ENCODE measurements at regions not wholly inside any gene's neighbourhood (a gene's known extent, or its start where the extent isn't known, plus 50 kb on each side); places are given as distances from the start of the nearest gene placed in this dataset.

DNA sequence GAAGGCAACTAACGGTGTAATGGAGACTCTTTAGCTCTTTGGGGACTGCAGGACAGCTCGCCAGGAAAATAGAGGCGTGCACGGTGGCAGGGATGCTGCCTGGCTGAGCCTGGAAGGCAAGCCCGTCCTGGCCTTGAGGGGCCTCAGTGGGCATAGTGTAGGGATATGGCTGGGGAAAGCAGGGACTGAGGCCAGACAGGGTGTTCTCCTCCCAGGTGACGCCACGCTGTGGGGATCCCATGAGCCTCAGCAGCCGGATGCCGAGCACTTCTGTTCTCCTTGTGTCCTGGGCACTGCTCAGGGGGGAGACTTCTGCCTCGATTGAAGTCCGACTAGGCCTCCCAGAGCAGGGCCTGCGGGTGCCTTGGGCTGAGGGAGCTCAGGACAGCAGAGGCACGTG, 89.2 kb downstream of the NPIPB11 start:
- no peaks in the 10 kb centered on the region for H4K20me1 ChIP-seq (ENCODE audit: insufficient read depth, low read length, poor library complexity, severe bottlenecking)
- no peaks in the 10 kb centered on the region for H3K27me3 ChIP-seq (ENCODE audit: insufficient read depth, low read length, poor library complexity, severe bottlenecking)
- no peaks in the 10 kb centered on the region for H3K9me3 ChIP-seq (ENCODE audit: insufficient read depth, low read depth, low read length)
- H3K79me2 ChIP-seq (ENCODE audit: insufficient read depth, low read length) = no peaks in the 10 kb centered on the region
- no peaks in the 10 kb centered on the region for H3F3A ChIP-seq (ENCODE audit: low read depth)
- no peak overlapping the region for H3K9ac ChIP-seq (ENCODE audit: low read depth, low read length, poor library complexity, severe bottlenecking)
- H2AFZ ChIP-seq (ENCODE audit: low read length) = no peak overlapping the region
- H3K4me1 ChIP-seq (ENCODE audit: insufficient read depth, low read length, poor library complexity, severe bottlenecking) = no peaks in the 10 kb centered on the region
- no peaks in the 10 kb centered on the region for H3K9me2 ChIP-seq (replicated peaks; ENCODE audit: low read depth, low read length)
- no peak for TF ChIP-seq EZH2phosphoT487 (IDR thresholded peaks at IDR 0.05; ENCODE audit: borderline replicate concordance)
- TF ChIP-seq, protein P1, sequence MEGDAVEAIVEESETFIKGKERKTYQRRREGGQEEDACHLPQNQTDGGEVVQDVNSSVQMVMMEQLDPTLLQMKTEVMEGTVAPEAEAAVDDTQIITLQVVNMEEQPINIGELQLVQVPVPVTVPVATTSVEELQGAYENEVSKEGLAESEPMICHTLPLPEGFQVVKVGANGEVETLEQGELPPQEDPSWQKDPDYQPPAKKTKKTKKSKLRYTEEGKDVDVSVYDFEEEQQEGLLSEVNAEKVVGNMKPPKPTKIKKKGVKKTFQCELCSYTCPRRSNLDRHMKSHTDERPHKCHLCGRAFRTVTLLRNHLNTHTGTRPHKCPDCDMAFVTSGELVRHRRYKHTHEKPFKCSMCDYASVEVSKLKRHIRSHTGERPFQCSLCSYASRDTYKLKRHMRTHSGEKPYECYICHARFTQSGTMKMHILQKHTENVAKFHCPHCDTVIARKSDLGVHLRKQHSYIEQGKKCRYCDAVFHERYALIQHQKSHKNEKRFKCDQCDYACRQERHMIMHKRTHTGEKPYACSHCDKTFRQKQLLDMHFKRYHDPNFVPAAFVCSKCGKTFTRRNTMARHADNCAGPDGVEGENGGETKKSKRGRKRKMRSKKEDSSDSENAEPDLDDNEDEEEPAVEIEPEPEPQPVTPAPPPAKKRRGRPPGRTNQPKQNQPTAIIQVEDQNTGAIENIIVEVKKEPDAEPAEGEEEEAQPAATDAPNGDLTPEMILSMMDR (conservative IDR thresholded peaks at IDR 0.05; ENCODE audit: low read length) = no peak
- no peaks in the 10 kb centered on the region for H3K36me3 ChIP-seq (ENCODE audit: insufficient read depth, low read length)
- no peak overlapping the region for H3K4me2 ChIP-seq (ENCODE audit: low read depth, low read length, poor library complexity, severe bottlenecking)
- no peak overlapping the region for H3K4me3 ChIP-seq (ENCODE audit: low read length, poor library complexity, severe bottlenecking)

DNA sequence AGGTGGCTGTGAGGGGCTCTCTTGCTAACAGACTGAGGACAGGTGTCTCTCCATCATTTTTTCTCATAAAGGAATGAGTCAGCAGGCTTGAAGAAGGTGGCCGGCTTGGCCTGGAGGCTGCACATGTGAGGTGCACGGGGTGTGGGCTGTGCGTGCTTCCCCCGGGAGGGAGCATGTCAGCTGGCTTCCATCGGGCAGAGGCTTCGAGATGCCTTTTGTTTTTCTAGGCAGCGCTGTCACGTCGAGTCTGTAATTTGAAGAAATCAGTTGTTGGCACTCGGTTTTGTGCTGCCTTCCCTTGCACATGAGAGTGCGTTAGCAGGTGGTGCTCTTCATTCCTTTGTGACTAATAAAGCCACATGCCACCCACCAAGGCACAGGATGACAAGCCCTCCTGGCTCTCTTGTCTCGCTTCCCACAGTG, 89.7 kb downstream of the NPIPB11 start:
- Histone ChIP-seq H3K9me3 (ENCODE audit: insufficient read depth, low read depth, low read length) (no peaks in the 10 kb centered on the region), H2AFZ (ENCODE audit: low read length) (no peak overlapping the region), H3K9me2 (replicated peaks; ENCODE audit: low read depth, low read length) (no peaks in the 10 kb centered on the region), H3K27me3 (ENCODE audit: insufficient read depth, low read length, poor library complexity, severe bottlenecking) (no peaks in the 10 kb centered on the region), H3F3A (ENCODE audit: low read depth) (no peaks in the 10 kb centered on the region), H3K4me1 (ENCODE audit: insufficient read depth, low read length, poor library complexity, severe bottlenecking) (no peaks in the 10 kb centered on the region), H3K4me3 (ENCODE audit: low read length, poor library complexity, severe bottlenecking) (no peak overlapping the region), H3K4me2 (ENCODE audit: low read depth, low read length, poor library complexity, severe bottlenecking) (no peak overlapping the region), H4K20me1 (ENCODE audit: insufficient read depth, low read length, poor library complexity, severe bottlenecking) (no peaks in the 10 kb centered on the region), H3K9ac (ENCODE audit: low read depth, low read length, poor library complexity, severe bottlenecking) (no peak overlapping the region), H3K79me2 (ENCODE audit: insufficient read depth, low read length) (no peaks in the 10 kb centered on the region), H3K36me3 (ENCODE audit: insufficient read depth, low read length) (no peaks in the 10 kb centered on the region)
- no peak for TF ChIP-seq EZH2phosphoT487 (IDR thresholded peaks at IDR 0.05; ENCODE audit: borderline replicate concordance)
- TF ChIP-seq, protein P1 (conservative IDR thresholded peaks at IDR 0.05; ENCODE audit: low read length) = no peak

DNA sequence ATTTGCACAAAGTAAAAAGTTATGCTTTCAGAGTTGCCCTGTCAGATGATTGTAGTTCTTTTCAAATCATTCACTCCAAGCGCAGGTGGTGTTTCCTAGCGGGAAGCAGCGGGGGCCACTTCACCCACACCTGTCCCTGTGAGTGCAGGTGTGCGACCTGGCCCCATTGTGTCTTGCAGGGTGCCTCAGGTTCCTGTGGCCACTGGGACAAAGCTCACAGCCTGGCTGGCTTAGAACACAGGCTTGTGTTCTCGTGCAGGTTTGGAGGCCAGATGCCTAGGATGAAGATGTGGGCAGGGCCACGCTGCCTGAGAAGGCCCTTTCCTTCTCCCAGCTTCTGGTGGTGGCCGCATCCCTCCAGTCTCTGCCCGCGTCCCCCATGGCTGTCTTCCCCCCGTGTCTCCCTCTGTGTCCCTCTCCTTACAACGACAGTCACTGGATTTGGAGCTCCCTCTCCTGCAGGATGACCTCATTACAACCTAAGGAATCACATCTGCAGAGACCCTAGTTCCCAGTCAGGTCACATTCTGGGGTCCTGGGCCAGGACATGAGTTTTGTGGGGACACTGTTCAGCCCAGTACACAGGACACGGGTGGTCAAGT, 90.5 kb downstream of the NPIPB11 start:
- no peaks in the 10 kb centered on the region for H3F3A ChIP-seq (ENCODE audit: low read depth)
- H4K20me1 ChIP-seq (ENCODE audit: insufficient read depth, low read length, poor library complexity, severe bottlenecking) = no peaks in the 10 kb centered on the region
- H3K4me3 ChIP-seq (ENCODE audit: low read length, poor library complexity, severe bottlenecking) = no peak overlapping the region
- no peak for TF ChIP-seq EZH2phosphoT487 (IDR thresholded peaks at IDR 0.05; ENCODE audit: borderline replicate concordance)
- TF ChIP-seq, protein P1 (conservative IDR thresholded peaks at IDR 0.05; ENCODE audit: low read length) = no peak
- no peak overlapping the region for H3K4me2 ChIP-seq (ENCODE audit: low read depth, low read length, poor library complexity, severe bottlenecking)
- no peak overlapping the region for H2AFZ ChIP-seq (ENCODE audit: low read length)
- H3K4me1 ChIP-seq (ENCODE audit: insufficient read depth, low read length, poor library complexity, severe bottlenecking) = no peaks in the 10 kb centered on the region
- no peaks in the 10 kb centered on the region for H3K9me3 ChIP-seq (ENCODE audit: insufficient read depth, low read depth, low read length)
- no peaks in the 10 kb centered on the region for H3K79me2 ChIP-seq (ENCODE audit: insufficient read depth, low read length)
- no peak overlapping the region for H3K9ac ChIP-seq (ENCODE audit: low read depth, low read length, poor library complexity, severe bottlenecking)
- H3K27me3 ChIP-seq (ENCODE audit: insufficient read depth, low read length, poor library complexity, severe bottlenecking) = no peaks in the 10 kb centered on the region
- no peaks in the 10 kb centered on the region for H3K36me3 ChIP-seq (ENCODE audit: insufficient read depth, low read length)
- H3K9me2 ChIP-seq (replicated peaks; ENCODE audit: low read depth, low read length) = no peaks in the 10 kb centered on the region

Measured in Loucy (cell line).